ENCODE measurements at regions not wholly inside any gene's neighbourhood (a gene's known extent, or its start where the extent isn't known, plus 50 kb on each side); places are given as distances from the start of the nearest gene placed in this dataset.

DNA sequence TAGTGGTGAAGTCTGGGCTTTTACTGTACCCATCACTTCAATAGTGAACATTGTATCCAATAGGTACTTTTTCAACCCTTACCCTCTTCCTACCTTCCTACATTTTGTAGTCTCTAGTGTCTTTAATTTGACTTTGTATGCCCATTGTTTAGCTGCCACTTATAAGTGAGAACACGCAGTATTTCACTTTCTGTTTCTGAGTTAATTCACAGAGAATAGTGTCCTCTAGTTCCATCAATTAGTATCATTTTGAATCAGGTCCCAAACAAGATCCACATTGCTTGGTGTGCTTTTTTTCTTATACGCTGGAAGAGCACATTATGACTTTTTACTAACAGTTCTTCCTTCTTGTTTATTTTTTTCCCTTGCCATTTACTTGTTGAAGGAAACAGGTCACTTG is 176.0 kb upstream of the WDFY3 start:
- no peak for ATAC-seq
- ChIA-PET CTCF (no interaction called here), POLR2A (ENCODE audit: unreplicated experiment) (no interaction called here)
- Histone ChIP-seq H3K79me2 (ENCODE audit: low read length) (no peaks in the 10 kb centered on the region), H4K20me1 (ENCODE audit: low read length) (no peaks in the 10 kb centered on the region), H3K9ac (ENCODE audit: low read length) (no peak overlapping the region), H3K9me2 (replicated peaks; ENCODE audit: low read length) (no peaks in the 10 kb centered on the region), H3K27me3 (ENCODE audit: low read length) (peaks cover 3% of the 10 kb centered on the region; the same call in 1 of the 2 replicates), H2AFZ (ENCODE audit: low read length) (no peak overlapping the region), H3K4me1 (ENCODE audit: insufficient read depth, low read length) (no peaks in the 10 kb centered on the region), H3F3A (ENCODE audit: low read length, unreplicated experiment) (no peaks in the 10 kb centered on the region), H3K4me3 (ENCODE audit: low read length) (no peak overlapping the region), H3K9me3 (ENCODE audit: low read length) (no peaks in the 10 kb centered on the region), H3K27ac (ENCODE audit: low read length) (no peak overlapping the region), H3K4me2 (ENCODE audit: low read length) (no peak overlapping the region), H3K36me3 (ENCODE audit: low read depth, low read length) (no peaks in the 10 kb centered on the region)
- intact Hi-C loops (cut with micrococcal nuclease), result loop anchor here (10.0 kb wide), 1 partner anchor 102 kb away; no protein-coding TSS in a partner anchor
- no TSS peak for BruUV-seq (replicated peaks)
- no peak for DNase-seq
- TF ChIP-seq, protein P1, sequence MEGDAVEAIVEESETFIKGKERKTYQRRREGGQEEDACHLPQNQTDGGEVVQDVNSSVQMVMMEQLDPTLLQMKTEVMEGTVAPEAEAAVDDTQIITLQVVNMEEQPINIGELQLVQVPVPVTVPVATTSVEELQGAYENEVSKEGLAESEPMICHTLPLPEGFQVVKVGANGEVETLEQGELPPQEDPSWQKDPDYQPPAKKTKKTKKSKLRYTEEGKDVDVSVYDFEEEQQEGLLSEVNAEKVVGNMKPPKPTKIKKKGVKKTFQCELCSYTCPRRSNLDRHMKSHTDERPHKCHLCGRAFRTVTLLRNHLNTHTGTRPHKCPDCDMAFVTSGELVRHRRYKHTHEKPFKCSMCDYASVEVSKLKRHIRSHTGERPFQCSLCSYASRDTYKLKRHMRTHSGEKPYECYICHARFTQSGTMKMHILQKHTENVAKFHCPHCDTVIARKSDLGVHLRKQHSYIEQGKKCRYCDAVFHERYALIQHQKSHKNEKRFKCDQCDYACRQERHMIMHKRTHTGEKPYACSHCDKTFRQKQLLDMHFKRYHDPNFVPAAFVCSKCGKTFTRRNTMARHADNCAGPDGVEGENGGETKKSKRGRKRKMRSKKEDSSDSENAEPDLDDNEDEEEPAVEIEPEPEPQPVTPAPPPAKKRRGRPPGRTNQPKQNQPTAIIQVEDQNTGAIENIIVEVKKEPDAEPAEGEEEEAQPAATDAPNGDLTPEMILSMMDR (conservative IDR thresholded peaks at IDR 0.05; ENCODE audit: low read depth, low read length), result no peak
- TF ChIP-seq EZH2phosphoT487 (IDR thresholded peaks at IDR 0.05; ENCODE audit: borderline replicate concordance, low read length) (no peak), EZH2 (IDR thresholded peaks at IDR 0.05; ENCODE audit: low read length, unreplicated experiment) (no peak)

DNA sequence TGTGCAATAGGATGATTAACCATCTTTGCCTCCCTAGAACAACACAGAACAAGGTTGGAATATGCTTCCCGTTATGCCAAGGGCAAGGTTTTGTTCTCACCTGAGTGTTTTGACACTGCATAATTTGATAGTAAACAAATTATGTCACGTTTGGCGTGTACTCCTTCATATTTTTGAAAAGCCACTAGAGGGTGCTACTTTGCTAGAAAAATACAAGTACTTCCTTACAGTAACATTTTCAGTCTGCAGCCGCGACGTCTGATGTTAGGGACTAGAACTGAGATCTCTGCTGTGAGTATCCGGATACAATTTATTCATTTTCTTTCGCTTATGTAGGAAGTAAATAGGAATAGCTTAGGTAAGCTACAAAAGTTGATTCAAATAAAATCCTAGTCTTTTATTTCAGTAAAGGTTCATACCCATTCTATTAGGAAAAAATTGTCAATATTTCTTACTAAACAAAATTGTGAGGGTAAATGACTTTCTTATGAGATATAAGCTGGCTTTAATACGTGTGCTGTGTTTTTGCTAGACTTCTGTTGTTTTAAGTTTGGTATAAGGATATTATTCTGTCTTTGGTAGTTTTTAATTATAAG is 181.1 kb upstream of the WDFY3 start:
- no peak overlapping the region for H3K27ac ChIP-seq (ENCODE audit: low read length)
- H3K9me3 ChIP-seq (ENCODE audit: low read length), result no peaks in the 10 kb centered on the region
- no peak for TF ChIP-seq EZH2phosphoT487 (IDR thresholded peaks at IDR 0.05; ENCODE audit: borderline replicate concordance, low read length)
- TF ChIP-seq, protein P1 (conservative IDR thresholded peaks at IDR 0.05; ENCODE audit: low read depth, low read length), result peak; percentile 69
- peaks cover 3% of the 10 kb centered on the region; the same call in 1 of the 2 replicates for H3K27me3 ChIP-seq (ENCODE audit: low read length)
- H2AFZ ChIP-seq (ENCODE audit: low read length), result no peak overlapping the region
- intact Hi-C loops (cut with micrococcal nuclease), result loop anchor here (1.0 to 10.0 kb wide), 4 partner anchors 97 to 601 kb away; no protein-coding TSS in a partner anchor
- H3K4me2 ChIP-seq (ENCODE audit: low read length), result no peak overlapping the region
- no peaks in the 10 kb centered on the region for H3K9me2 ChIP-seq (replicated peaks; ENCODE audit: low read length)
- H3K4me3 ChIP-seq (ENCODE audit: low read length), result no peak overlapping the region
- CTCF ChIA-PET, result no interaction called here
- H3K9ac ChIP-seq (ENCODE audit: low read length), result no peak overlapping the region
- POLR2A ChIA-PET (ENCODE audit: unreplicated experiment), result no interaction called here
- no TSS peak for BruUV-seq (replicated peaks)
- no peaks in the 10 kb centered on the region for H3K36me3 ChIP-seq (ENCODE audit: low read depth, low read length)
- DNase-seq (peak; percentile 68), ATAC-seq (peak; percentile 79)
- no peaks in the 10 kb centered on the region for H3K79me2 ChIP-seq (ENCODE audit: low read length)
- H3F3A ChIP-seq (ENCODE audit: low read length, unreplicated experiment), result no peaks in the 10 kb centered on the region
- no peaks in the 10 kb centered on the region for H4K20me1 ChIP-seq (ENCODE audit: low read length)
- no peaks in the 10 kb centered on the region for H3K4me1 ChIP-seq (ENCODE audit: insufficient read depth, low read length)

DNA sequence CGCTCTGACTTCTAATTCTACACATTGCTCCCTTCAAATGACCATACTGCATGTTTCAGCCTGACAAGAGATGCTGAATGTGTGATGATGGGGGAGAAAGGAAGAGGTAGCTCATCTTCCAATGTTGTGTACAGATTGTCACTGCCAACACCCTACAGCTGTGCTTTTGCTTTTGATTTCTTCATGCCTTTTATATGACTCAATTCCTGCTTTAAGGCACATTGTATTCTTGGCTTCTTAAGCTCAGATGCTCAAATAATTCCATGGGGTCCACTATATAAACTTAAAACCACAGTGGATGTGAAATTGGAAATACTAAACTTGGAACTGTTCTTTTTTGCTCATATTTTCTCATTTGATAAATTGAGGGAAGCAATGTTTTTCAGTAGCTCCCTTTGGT is 183.2 kb upstream of the WDFY3 start:
- Histone ChIP-seq H3K9me2 (replicated peaks; ENCODE audit: low read length) (no peaks in the 10 kb centered on the region), H4K20me1 (ENCODE audit: low read length) (no peaks in the 10 kb centered on the region), H2AFZ (ENCODE audit: low read length) (no peak overlapping the region), H3K4me1 (ENCODE audit: insufficient read depth, low read length) (no peaks in the 10 kb centered on the region), H3K4me2 (ENCODE audit: low read length) (no peak overlapping the region), H3K79me2 (ENCODE audit: low read length) (no peaks in the 10 kb centered on the region), H3K4me3 (ENCODE audit: low read length) (no peak overlapping the region), H3K27ac (ENCODE audit: low read length) (no peak overlapping the region), H3K27me3 (ENCODE audit: low read length) (no peaks in the 10 kb centered on the region), H3F3A (ENCODE audit: low read length, unreplicated experiment) (no peaks in the 10 kb centered on the region), H3K9ac (ENCODE audit: low read length) (no peak overlapping the region), H3K36me3 (ENCODE audit: low read depth, low read length) (no peaks in the 10 kb centered on the region), H3K9me3 (ENCODE audit: low read length) (no peaks in the 10 kb centered on the region)
- TF ChIP-seq, protein P1 (conservative IDR thresholded peaks at IDR 0.05; ENCODE audit: low read depth, low read length), result no peak
- no peak for TF ChIP-seq EZH2 (IDR thresholded peaks at IDR 0.05; ENCODE audit: low read length, unreplicated experiment)
- no peak for TF ChIP-seq EZH2phosphoT487 (IDR thresholded peaks at IDR 0.05; ENCODE audit: borderline replicate concordance, low read length)
- DNase-seq (no peak), ATAC-seq (no peak)
- intact Hi-C loops (cut with micrococcal nuclease), result loop anchor here (10.0 kb wide), 1 partner anchor 95 kb away; no protein-coding TSS in a partner anchor
- ChIA-PET POLR2A (ENCODE audit: unreplicated experiment) (no interaction called here), CTCF (interaction anchor here (0.6 kb wide), 1 partner anchor 891 kb away, joined by 5 read pairs; no protein-coding TSS in a partner anchor)
- no TSS peak for BruUV-seq (replicated peaks)
